ENCODE measurements at regions not wholly inside any gene's neighbourhood (a gene's known extent, or its start where the extent isn't known, plus 50 kb on each side); places are given as distances from the start of the nearest gene placed in this dataset.

DNA sequence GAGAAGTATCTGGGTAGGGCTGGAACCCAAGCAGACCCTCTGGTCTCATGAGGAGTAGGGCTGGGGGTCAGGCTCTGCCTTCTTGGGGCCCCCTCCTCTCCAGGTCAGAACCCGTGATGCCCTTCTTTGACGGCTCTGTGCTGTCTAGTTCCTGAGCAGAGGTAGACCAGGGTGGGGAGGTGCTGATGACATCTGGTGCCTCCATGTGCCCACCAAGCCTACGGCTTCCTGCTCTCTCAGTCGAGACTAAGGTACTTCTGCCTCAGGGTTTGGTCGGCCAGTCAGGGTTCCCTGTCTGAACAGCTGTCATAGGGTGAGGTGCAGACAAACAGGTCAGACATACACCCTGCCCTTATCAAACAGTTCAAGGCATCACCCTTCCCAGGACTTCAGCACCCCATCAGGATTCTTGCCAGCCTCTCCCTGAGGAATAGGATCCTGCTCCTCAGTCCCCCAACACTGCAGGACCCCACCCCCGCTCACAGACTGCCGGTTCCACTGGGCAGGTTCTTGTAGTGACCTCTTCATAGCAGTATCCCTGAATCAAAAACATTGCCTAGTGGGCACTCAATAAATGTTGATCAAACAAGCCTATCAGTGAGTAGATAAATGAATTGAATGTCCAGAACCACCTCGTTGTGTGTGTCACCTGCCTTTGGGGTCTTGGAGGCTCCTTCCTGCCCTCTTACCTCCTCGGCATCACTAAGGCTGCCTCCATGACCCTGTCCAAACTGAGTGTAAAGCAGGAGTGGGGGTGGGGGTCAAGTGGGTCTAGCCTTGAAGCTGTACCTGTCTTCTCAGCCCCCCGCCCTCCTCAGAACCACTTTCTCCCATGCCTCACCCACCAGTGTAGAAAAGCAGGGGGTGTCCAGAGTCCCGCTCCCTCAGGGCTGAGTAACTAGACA is 158.2 kb downstream of the BUD13 start:
- H3K27me3 ChIP-seq (ENCODE audit: insufficient read depth, low read depth, low read length): no peaks in the 10 kb centered on the region
- H3K79me2 ChIP-seq (replicated peaks; ENCODE audit: insufficient read depth, low read length): no peaks in the 10 kb centered on the region
- H3K27ac ChIP-seq (ENCODE audit: low read length): no peak overlapping the region
- TF ChIP-seq SMC3 (conservative IDR thresholded peaks at IDR 0.05; ENCODE audit: poor library complexity) (no peak), MXI1 (conservative IDR thresholded peaks at IDR 0.05; ENCODE audit: poor library complexity, severe bottlenecking) (no peak)
- H3K4me3 ChIP-seq (ENCODE audit: low read length): no peak overlapping the region
- H3K4me2 ChIP-seq (ENCODE audit: low read length): no peak overlapping the region
- H3K9me3 ChIP-seq (ENCODE audit: low read length): no peaks in the 10 kb centered on the region
- no peak overlapping the region for H3K9ac ChIP-seq (ENCODE audit: low read length)
- H3K9me2 ChIP-seq (ENCODE audit: insufficient read depth, low read length): no peaks in the 10 kb centered on the region
- H2AFZ ChIP-seq (ENCODE audit: low read depth, low read length): no peak overlapping the region
- H3K36me3 ChIP-seq (ENCODE audit: insufficient read depth, low read length): no peaks in the 10 kb centered on the region
- no peaks in the 10 kb centered on the region for H4K20me1 ChIP-seq (ENCODE audit: insufficient read depth)
- no peaks in the 10 kb centered on the region for H3F3A ChIP-seq (ENCODE audit: insufficient read depth, low read length, poor library complexity, severe bottlenecking)

DNA sequence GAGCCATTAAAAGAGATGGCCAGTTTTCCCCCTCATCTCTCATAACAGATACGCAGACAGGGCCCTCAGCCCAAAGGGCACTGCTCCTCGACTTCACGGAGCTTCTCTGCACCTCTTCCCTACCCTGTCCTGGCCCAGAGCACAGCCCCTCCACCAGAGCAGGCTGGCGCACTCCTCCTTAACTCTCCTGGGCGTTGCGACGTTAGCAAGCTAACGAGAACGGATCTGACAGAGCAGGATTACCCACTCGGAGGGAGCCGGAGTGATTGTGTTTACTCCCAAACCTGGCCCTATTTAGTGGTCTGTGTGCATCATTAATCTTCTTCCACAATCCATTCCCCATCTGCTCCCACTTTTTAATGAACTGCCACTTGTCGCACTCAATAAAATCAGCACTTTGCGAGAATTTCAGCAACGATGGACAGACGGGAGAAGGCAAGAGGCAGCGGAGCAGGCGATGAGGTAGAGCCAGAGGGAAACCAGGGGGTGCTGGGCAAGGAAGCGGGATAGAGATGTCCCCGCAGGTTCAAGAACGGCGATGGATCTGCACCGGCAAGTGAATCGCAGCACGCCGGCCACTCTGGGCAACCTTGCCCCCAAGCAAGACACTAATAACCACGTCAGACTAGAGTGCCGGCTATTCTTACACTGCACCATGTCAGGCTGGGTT is 159.4 kb downstream of the BUD13 start:
- no peak overlapping the region for H3K4me3 ChIP-seq (ENCODE audit: low read length)
- no peaks in the 10 kb centered on the region for H4K20me1 ChIP-seq (ENCODE audit: insufficient read depth)
- no peaks in the 10 kb centered on the region for H3K36me3 ChIP-seq (ENCODE audit: insufficient read depth, low read length)
- TF ChIP-seq, protein P1, sequence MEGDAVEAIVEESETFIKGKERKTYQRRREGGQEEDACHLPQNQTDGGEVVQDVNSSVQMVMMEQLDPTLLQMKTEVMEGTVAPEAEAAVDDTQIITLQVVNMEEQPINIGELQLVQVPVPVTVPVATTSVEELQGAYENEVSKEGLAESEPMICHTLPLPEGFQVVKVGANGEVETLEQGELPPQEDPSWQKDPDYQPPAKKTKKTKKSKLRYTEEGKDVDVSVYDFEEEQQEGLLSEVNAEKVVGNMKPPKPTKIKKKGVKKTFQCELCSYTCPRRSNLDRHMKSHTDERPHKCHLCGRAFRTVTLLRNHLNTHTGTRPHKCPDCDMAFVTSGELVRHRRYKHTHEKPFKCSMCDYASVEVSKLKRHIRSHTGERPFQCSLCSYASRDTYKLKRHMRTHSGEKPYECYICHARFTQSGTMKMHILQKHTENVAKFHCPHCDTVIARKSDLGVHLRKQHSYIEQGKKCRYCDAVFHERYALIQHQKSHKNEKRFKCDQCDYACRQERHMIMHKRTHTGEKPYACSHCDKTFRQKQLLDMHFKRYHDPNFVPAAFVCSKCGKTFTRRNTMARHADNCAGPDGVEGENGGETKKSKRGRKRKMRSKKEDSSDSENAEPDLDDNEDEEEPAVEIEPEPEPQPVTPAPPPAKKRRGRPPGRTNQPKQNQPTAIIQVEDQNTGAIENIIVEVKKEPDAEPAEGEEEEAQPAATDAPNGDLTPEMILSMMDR (IDR thresholded peaks at IDR 0.05; ENCODE audit: poor library complexity, severe bottlenecking): no peak
- no peak for TF ChIP-seq MXI1 (conservative IDR thresholded peaks at IDR 0.05; ENCODE audit: poor library complexity, severe bottlenecking)
- no peak for TF ChIP-seq EP300 (conservative IDR thresholded peaks at IDR 0.05; ENCODE audit: poor library complexity, severe bottlenecking)
- TF ChIP-seq POLR2AphosphoS5 (IDR thresholded peaks at IDR 0.05): no peak
- no peak for TF ChIP-seq RAD21 (conservative IDR thresholded peaks at IDR 0.05)
- TF ChIP-seq EZH2 (IDR thresholded peaks at IDR 0.05; ENCODE audit: borderline replicate concordance, insufficient read depth, low read length, poor library complexity, severe bottlenecking): no peak
- TF ChIP-seq TAF1 (IDR thresholded peaks at IDR 0.05; ENCODE audit: low read depth): no peak
- TF ChIP-seq SMC3 (conservative IDR thresholded peaks at IDR 0.05; ENCODE audit: poor library complexity): no peak
- TF ChIP-seq, protein P2, sequence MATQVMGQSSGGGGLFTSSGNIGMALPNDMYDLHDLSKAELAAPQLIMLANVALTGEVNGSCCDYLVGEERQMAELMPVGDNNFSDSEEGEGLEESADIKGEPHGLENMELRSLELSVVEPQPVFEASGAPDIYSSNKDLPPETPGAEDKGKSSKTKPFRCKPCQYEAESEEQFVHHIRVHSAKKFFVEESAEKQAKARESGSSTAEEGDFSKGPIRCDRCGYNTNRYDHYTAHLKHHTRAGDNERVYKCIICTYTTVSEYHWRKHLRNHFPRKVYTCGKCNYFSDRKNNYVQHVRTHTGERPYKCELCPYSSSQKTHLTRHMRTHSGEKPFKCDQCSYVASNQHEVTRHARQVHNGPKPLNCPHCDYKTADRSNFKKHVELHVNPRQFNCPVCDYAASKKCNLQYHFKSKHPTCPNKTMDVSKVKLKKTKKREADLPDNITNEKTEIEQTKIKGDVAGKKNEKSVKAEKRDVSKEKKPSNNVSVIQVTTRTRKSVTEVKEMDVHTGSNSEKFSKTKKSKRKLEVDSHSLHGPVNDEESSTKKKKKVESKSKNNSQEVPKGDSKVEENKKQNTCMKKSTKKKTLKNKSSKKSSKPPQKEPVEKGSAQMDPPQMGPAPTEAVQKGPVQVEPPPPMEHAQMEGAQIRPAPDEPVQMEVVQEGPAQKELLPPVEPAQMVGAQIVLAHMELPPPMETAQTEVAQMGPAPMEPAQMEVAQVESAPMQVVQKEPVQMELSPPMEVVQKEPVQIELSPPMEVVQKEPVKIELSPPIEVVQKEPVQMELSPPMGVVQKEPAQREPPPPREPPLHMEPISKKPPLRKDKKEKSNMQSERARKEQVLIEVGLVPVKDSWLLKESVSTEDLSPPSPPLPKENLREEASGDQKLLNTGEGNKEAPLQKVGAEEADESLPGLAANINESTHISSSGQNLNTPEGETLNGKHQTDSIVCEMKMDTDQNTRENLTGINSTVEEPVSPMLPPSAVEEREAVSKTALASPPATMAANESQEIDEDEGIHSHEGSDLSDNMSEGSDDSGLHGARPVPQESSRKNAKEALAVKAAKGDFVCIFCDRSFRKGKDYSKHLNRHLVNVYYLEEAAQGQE (IDR thresholded peaks at IDR 0.05; ENCODE audit: borderline replicate concordance): no peak
- H3K27me3 ChIP-seq (ENCODE audit: insufficient read depth, low read depth, low read length): no peaks in the 10 kb centered on the region
- no peak overlapping the region for H3K27ac ChIP-seq (ENCODE audit: low read length)
- H3F3A ChIP-seq (ENCODE audit: insufficient read depth, low read length, poor library complexity, severe bottlenecking): no peaks in the 10 kb centered on the region
- H3K9ac ChIP-seq (ENCODE audit: low read length): no peak overlapping the region
- H3K79me2 ChIP-seq (replicated peaks; ENCODE audit: insufficient read depth, low read length): no peaks in the 10 kb centered on the region
- H3K9me3 ChIP-seq (ENCODE audit: low read length): no peaks in the 10 kb centered on the region
- no peak overlapping the region for H2AFZ ChIP-seq (ENCODE audit: low read depth, low read length)
- no peaks in the 10 kb centered on the region for H3K9me2 ChIP-seq (ENCODE audit: insufficient read depth, low read length)
- no peak overlapping the region for H3K4me2 ChIP-seq (ENCODE audit: low read length)

Data from neural cell (in vitro differentiated cells).